GM23338 (cell line): ENCODE measurements at regions not wholly inside any gene's neighbourhood (a gene's known extent, or its start where the extent isn't known, plus 50 kb on each side); places are given as distances from the start of the nearest gene placed in this dataset.
"Not testable (repeated sequence)": the region's sequence is repeated elsewhere in the genome, so short reads cannot be mapped to it uniquely, and the experiment has no call there.

Experiments
- ATAC-seq: fragments of 200-7000 bp; cut with Tn5 transposase; 3 replicates; pipeline ENCODE4 v1.9.1; 2020
- DNase-seq: peaks from one replicate; pipeline ENCODE4 v3.0.0-alpha.2; 2015; ENCODE audit warnings: low spot score
- H2AFZ ChIP-seq: fragments of 200-600 bp; sonication (generic); 2 replicates; pipeline ENCODE4 v1.8.0; 2016; ENCODE audit warnings: antibody characterized with exemption, mild to moderate bottlenecking, moderate library complexity
- H3F3A ChIP-seq: fragments of 200-600 bp; sonication (generic); replicated peaks from 2 replicates; pipeline ENCODE4 v1.8.0; 2017; ENCODE audit warnings: antibody characterized with exemption, mixed run types, low read depth
- H3K27ac ChIP-seq: fragments of 200-600 bp; sonication (generic); 2 replicates; pipeline ENCODE4 v1.6.1; 2016; ENCODE audit warnings: low read depth
- H3K27me3 ChIP-seq: fragments of 200-600 bp; sonication (generic); 2 replicates; pipeline ENCODE4 v1.8.0; 2016; ENCODE audit warnings: mild to moderate bottlenecking, mixed run types, moderate library complexity; ENCODE audit not compliant: insufficient read depth
- H3K36me3 ChIP-seq: fragments of 200-600 bp; sonication (generic); 2 replicates; pipeline ENCODE4 v1.8.0; 2016; ENCODE audit warnings: mild to moderate bottlenecking; ENCODE audit not compliant: insufficient read depth
- H3K4me1 ChIP-seq: fragments of 200-600 bp; sonication (generic); 2 replicates; pipeline ENCODE4 v1.8.0; 2016; ENCODE audit warnings: mild to moderate bottlenecking, moderate library complexity; ENCODE audit not compliant: insufficient read depth
- H3K4me2 ChIP-seq: fragments of 200-600 bp; sonication (generic); 2 replicates; pipeline ENCODE4 v1.7.1; 2017; ENCODE audit warnings: mixed run types
- H3K4me3 ChIP-seq: fragments of 200-600 bp; sonication (generic); 2 replicates; pipeline ENCODE4 v1.6.1; 2016; ENCODE audit warnings: mixed run types
- H3K79me2 ChIP-seq: fragments of 200-600 bp; sonication (generic); replicated peaks from 2 replicates; pipeline ENCODE4 v1.8.0; 2017; ENCODE audit warnings: mild to moderate bottlenecking; ENCODE audit not compliant: insufficient read depth
- H3K9me2 ChIP-seq: fragments of 200-600 bp; sonication (generic); 2 replicates; pipeline ENCODE4 v1.8.0; 2017; ENCODE audit not compliant: insufficient read depth
- H4K20me1 ChIP-seq: fragments of 200-600 bp; sonication (generic); replicated peaks from 2 replicates; pipeline ENCODE4 v1.8.0; 2017; ENCODE audit warnings: mild to moderate bottlenecking; ENCODE audit not compliant: insufficient read depth
- H3K27ac Mint-ChIP-seq: 2 replicates; pipeline ENCODE4 v1.8.0; 2020; ENCODE audit warnings: inconsistent platforms, mild to moderate bottlenecking, moderate library complexity, mixed read lengths
- H3K27me3 Mint-ChIP-seq: 3 replicates; pipeline ENCODE4 v1.8.0; 2022; ENCODE audit warnings: low read depth, mild to moderate bottlenecking, moderate library complexity, mixed read lengths, inconsistent platforms; ENCODE audit not compliant: insufficient read depth, poor library complexity
- H3K36me3 Mint-ChIP-seq: 3 replicates; pipeline ENCODE4 v1.8.0; 2021; ENCODE audit warnings: low read depth, mild to moderate bottlenecking, inconsistent platforms, moderate library complexity, mixed read lengths
- H3K4me1 Mint-ChIP-seq: 3 replicates; pipeline ENCODE4 v1.8.0; 2020; ENCODE audit warnings: mild to moderate bottlenecking, inconsistent platforms, mixed read lengths
- H3K4me3 Mint-ChIP-seq: 3 replicates; pipeline ENCODE4 v1.8.0; 2021; ENCODE audit warnings: moderate library complexity, mild to moderate bottlenecking, inconsistent platforms, mixed read lengths
- H3K9me3 Mint-ChIP-seq: 3 replicates; pipeline ENCODE4 v1.8.0; 2020; ENCODE audit warnings: moderate library complexity, mild to moderate bottlenecking, inconsistent platforms, mixed read lengths
- CREB1 ChIP-seq: fragments of 250-450 bp; sonication (Bioruptor Pico); IDR thresholded peaks from 2 replicates; pipeline ENCODE4 v1.5.0; 2020; ENCODE audit warnings: low read depth, mild to moderate bottlenecking, moderate library complexity
- CTCF ChIP-seq, 2 experiments: fragments of 200-600 bp in 1 of 2; sonication (generic) in 1 of 2; conservative IDR thresholded peaks; 2 replicates each; pipeline versions ENCODE4 v1.5.1 to v1.6.1; 2016 to 2017; ENCODE audit warnings: antibody characterized with exemption in 2 of 2, low read depth in 2 of 2, mild to moderate bottlenecking in 2 of 2, moderate library complexity in 1 of 2
- EZH2 ChIP-seq: fragments of 200-600 bp; sonication (generic); IDR thresholded peaks from one replicate; pipeline ENCODE4 v1.8.0; 2017; ENCODE audit warnings: antibody characterized with exemption, mild to moderate bottlenecking, low read depth; ENCODE audit not compliant: unreplicated experiment
- EZH2phosphoT487 ChIP-seq: fragments of 200-600 bp; sonication (generic); IDR thresholded peaks from one replicate; pipeline ENCODE4 v1.8.1; 2018; ENCODE audit warnings: antibody characterized with exemption; ENCODE audit not compliant: unreplicated experiment
- JUNB ChIP-seq: IDR thresholded peaks from one replicate; pipeline ENCODE4 v1.6.1; 2016; ENCODE audit warnings: antibody characterized with exemption; ENCODE audit not compliant: unreplicated experiment
- NANOG ChIP-seq: IDR thresholded peaks from 2 replicates; pipeline ENCODE4 v1.6.1; 2016; ENCODE audit warnings: antibody characterized with exemption, borderline replicate concordance
- POLR2AphosphoS5 ChIP-seq: IDR thresholded peaks from 2 replicates; pipeline ENCODE4 v1.6.1; 2016; ENCODE audit warnings: antibody characterized with exemption, low read depth
- STAT1 ChIP-seq: IDR thresholded peaks from one replicate; pipeline ENCODE4 v1.6.1; 2016; ENCODE audit warnings: antibody characterized with exemption; ENCODE audit not compliant: unreplicated experiment
- ZNF114 ChIP-seq: fragments of 250-450 bp; sonication (Bioruptor Pico); IDR thresholded peaks from 2 replicates; pipeline ENCODE4 v1.5.0; 2020; ENCODE audit warnings: mild to moderate bottlenecking, moderate library complexity
- ZNF331 ChIP-seq: fragments of 250-450 bp; sonication (Bioruptor Pico); IDR thresholded peaks from 2 replicates; pipeline ENCODE4 v1.5.0; 2020; ENCODE audit warnings: low read depth, mild to moderate bottlenecking, moderate library complexity
- TF ChIP-seq, protein P1 (sequence below): IDR thresholded peaks from one replicate; pipeline ENCODE4 v1.6.1; 2018; ENCODE audit warnings: antibody characterized with exemption; ENCODE audit not compliant: unreplicated experiment
- TF ChIP-seq, protein P2 (sequence below): IDR thresholded peaks from 2 replicates; pipeline ENCODE4 v1.6.1; 2016; ENCODE audit warnings: antibody characterized with exemption

GRCh38 chr16:29160171-29160570 is 175.3 kb downstream of the LAT start:
- H3K9me3 Mint-ChIP-seq, H3K79me2 ChIP-seq, H3K9me2 ChIP-seq, H3K27ac ChIP-seq, H3F3A ChIP-seq, H4K20me1 ChIP-seq, H3K36me3 Mint-ChIP-seq, ATAC-seq, H3K4me3 Mint-ChIP-seq, DNase-seq, H3K4me3 ChIP-seq, H3K27ac Mint-ChIP-seq, H2AFZ ChIP-seq, H3K36me3 ChIP-seq, H3K27me3 ChIP-seq, H3K4me2 ChIP-seq: not testable (repeated sequence)
- Mint-ChIP-seq H3K4me1 (peaks cover 21% of the 10 kb centered on the region), H3K27me3 (peaks cover 14% of the 10 kb centered on the region)
- peaks cover 10% of the 10 kb centered on the region for H3K4me1 ChIP-seq

DNA sequence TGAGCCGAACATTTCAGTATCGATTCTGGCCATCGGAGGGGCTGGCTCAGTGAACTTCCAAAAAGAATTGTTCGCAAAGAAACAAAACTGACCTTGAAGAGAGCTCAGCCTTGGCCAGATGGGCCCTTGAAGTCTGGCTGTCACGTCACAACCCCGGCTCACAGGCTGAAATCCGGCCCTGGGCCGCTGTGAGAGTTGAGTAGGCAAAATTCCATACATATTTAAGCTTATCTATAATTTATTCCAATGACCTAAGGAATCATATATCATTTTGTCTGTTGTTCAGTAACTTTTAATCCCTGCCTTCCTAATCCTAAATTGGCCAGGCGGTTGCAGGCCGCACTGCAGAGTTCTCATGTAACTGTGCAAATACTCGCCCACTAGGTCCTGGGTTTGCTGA is 174.8 kb downstream of the LAT start:
- peaks cover 14% of the 10 kb centered on the region for H3K27me3 Mint-ChIP-seq
- not testable (repeated sequence) for ATAC-seq

DNA sequence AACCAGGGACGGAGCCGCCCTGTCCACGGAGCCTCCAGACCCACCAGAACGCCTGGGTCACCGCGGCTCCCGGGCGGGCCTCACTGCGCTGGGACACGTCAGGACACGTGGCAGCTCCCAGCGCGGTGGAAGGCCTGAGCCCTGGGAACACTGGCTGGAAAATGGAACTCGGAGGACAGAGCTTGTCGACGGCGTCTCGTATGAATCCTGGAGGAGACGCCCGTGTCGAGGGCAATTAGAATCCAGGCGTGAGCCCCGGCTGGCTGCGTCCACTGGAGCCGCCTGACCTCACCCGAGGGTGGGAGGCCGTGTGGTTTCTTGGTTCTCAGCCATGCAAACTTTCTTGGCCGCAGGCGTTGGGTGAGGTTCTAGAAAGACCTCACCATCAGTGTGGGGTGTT is 173.9 kb downstream of the LAT start:
- DNase-seq: no peak
- H3K9me3 Mint-ChIP-seq: no peaks in the 10 kb centered on the region; the same call in 2 of the 3 replicates
- no peak overlapping the region for H2AFZ ChIP-seq
- peaks cover 10% of the 10 kb centered on the region for H3K4me1 ChIP-seq
- H3K36me3 ChIP-seq: no peaks in the 10 kb centered on the region
- H3K27ac ChIP-seq: no peak overlapping the region
- 0 out of 2 replicates have a peak, but pooled peaks cover 8% of the 10 kb centered on the region for H3F3A ChIP-seq
- H3K9me2 ChIP-seq: no peaks in the 10 kb centered on the region
- H3K79me2 ChIP-seq: no peaks in the 10 kb centered on the region
- H4K20me1 ChIP-seq: no peaks in the 10 kb centered on the region
- H3K4me1 Mint-ChIP-seq: peaks cover 21% of the 10 kb centered on the region
- peaks cover 17% of the 10 kb centered on the region for H3K27me3 Mint-ChIP-seq
- H3K4me3 Mint-ChIP-seq: no peak overlapping the region
- H3K4me3 ChIP-seq: no peak overlapping the region
- ATAC-seq: no peak
- no peak overlapping the region for H3K27ac Mint-ChIP-seq
- no peaks in the 10 kb centered on the region for H3K27me3 ChIP-seq
- H3K4me2 ChIP-seq: no peak overlapping the region
- no peaks in the 10 kb centered on the region for H3K36me3 Mint-ChIP-seq
- TF ChIP-seq, protein P1, sequence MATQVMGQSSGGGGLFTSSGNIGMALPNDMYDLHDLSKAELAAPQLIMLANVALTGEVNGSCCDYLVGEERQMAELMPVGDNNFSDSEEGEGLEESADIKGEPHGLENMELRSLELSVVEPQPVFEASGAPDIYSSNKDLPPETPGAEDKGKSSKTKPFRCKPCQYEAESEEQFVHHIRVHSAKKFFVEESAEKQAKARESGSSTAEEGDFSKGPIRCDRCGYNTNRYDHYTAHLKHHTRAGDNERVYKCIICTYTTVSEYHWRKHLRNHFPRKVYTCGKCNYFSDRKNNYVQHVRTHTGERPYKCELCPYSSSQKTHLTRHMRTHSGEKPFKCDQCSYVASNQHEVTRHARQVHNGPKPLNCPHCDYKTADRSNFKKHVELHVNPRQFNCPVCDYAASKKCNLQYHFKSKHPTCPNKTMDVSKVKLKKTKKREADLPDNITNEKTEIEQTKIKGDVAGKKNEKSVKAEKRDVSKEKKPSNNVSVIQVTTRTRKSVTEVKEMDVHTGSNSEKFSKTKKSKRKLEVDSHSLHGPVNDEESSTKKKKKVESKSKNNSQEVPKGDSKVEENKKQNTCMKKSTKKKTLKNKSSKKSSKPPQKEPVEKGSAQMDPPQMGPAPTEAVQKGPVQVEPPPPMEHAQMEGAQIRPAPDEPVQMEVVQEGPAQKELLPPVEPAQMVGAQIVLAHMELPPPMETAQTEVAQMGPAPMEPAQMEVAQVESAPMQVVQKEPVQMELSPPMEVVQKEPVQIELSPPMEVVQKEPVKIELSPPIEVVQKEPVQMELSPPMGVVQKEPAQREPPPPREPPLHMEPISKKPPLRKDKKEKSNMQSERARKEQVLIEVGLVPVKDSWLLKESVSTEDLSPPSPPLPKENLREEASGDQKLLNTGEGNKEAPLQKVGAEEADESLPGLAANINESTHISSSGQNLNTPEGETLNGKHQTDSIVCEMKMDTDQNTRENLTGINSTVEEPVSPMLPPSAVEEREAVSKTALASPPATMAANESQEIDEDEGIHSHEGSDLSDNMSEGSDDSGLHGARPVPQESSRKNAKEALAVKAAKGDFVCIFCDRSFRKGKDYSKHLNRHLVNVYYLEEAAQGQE: no peak
- no peak for TF ChIP-seq EZH2
- TF ChIP-seq CTCF (conservative IDR thresholded peaks at IDR 0.05; ENCODE audit: low read depth in 2 of 2): no peak
- no peak for TF ChIP-seq STAT1
- TF ChIP-seq POLR2AphosphoS5: no peak
- no peak for TF ChIP-seq NANOG
- no peak for TF ChIP-seq EZH2phosphoT487
- no peak for TF ChIP-seq CREB1
- no peak for TF ChIP-seq JUNB
- TF ChIP-seq, protein P2, sequence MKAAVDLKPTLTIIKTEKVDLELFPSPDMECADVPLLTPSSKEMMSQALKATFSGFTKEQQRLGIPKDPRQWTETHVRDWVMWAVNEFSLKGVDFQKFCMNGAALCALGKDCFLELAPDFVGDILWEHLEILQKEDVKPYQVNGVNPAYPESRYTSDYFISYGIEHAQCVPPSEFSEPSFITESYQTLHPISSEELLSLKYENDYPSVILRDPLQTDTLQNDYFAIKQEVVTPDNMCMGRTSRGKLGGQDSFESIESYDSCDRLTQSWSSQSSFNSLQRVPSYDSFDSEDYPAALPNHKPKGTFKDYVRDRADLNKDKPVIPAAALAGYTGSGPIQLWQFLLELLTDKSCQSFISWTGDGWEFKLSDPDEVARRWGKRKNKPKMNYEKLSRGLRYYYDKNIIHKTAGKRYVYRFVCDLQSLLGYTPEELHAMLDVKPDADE: no peak
- no peak for TF ChIP-seq ZNF331 (CRISPR knock-in tag)
- TF ChIP-seq ZNF114: no peak

More for the DNA sequence above, 174.8 kb downstream of the LAT start:
- peaks cover 21% of the 10 kb centered on the region for H3K4me1 Mint-ChIP-seq
- DNase-seq, H3K79me2 ChIP-seq, H3K9me3 Mint-ChIP-seq, H3K36me3 Mint-ChIP-seq, H3K9me2 ChIP-seq, H3K4me3 Mint-ChIP-seq, H3K4me2 ChIP-seq, H3K4me3 ChIP-seq, H3K27ac ChIP-seq, H3F3A ChIP-seq, H3K27me3 ChIP-seq, H3K27ac Mint-ChIP-seq, H2AFZ ChIP-seq, H4K20me1 ChIP-seq, H3K36me3 ChIP-seq: not testable (repeated sequence)
- peaks cover 10% of the 10 kb centered on the region for H3K4me1 ChIP-seq
